SU-DHL-6 (cell line): ENCODE measurements at regions not wholly inside any gene's neighbourhood (a gene's known extent, or its start where the extent isn't known, plus 50 kb on each side); places are given as distances from the start of the nearest gene placed in this dataset.

Experiments used
- CTCF ChIP-seq: fragments of 200-600 bp; sonication (generic); IDR thresholded peaks from one replicate; pipeline ENCODE4 v1.5.1; 2017; ENCODE audit warnings: antibody characterized with exemption, mild to moderate bottlenecking, low read length, moderate library complexity; ENCODE audit not compliant: insufficient read depth, poor library complexity, severe bottlenecking
- EZH2phosphoT487 ChIP-seq: fragments of 200-600 bp; sonication (generic), shearing (Covaris generic); conservative IDR thresholded peaks from 2 replicates; pipeline ENCODE4 v1.6.1; 2018; ENCODE audit warnings: mild to moderate bottlenecking, antibody characterized with exemption, low read length, moderate library complexity, mixed read lengths

- TF ChIP-seq EZH2phosphoT487 (no peak), CTCF (no peak)
Observed at GRCh38 chr6:71672876-71673275, 213.5 kb upstream of the RIMS1 start.
